Esophagus squamous epithelium (tissue), 4 donors: ENCODE measurements at regions not wholly inside any gene's neighbourhood (a gene's known extent, or its start where the extent isn't known, plus 50 kb on each side); places are given as distances from the start of the nearest gene placed in this dataset.

Experiments used
- POLR2A ChIP-seq, 4 donors: fragments of 450-650 bp; IDR thresholded peaks; one replicate each; pipeline ENCODE4 v1.6.1; 2017; ENCODE audit warnings: antibody characterized with exemption in 4 of 4, mild to moderate bottlenecking in 4 of 4, moderate library complexity in 3 of 4
- TF ChIP-seq, protein P1 (sequence below), 6 experiments: fragments of 450-650 bp in 4 of 6; fragments of 200-600 bp in 2 of 6; sonication (generic) in 2 of 6; IDR thresholded peaks; one replicate each; pipeline ENCODE4 v1.5.1; 2016 to 2019; ENCODE audit warnings: antibody characterized with exemption in 6 of 6, mild to moderate bottlenecking in 4 of 6, moderate library complexity in 4 of 6

DNA sequence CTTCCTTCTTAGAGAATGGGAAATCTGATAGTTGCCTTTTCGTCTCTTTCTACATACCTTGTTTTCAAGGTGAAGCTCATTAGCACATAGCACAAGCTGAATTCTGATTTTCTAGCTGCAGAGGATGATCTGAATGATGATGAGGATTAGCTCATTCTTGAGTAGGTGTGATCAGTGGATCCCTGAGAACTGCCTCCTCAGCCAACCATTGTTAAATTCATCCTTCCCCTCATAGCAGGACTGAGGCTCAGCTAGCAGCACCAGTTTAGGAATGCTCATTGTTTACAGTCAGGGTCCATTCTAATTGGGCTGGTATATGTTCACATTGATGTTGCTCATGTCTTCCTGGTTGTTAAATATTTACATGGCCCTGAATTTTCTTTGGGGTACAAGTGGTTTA lies 299.9 kb upstream of the MME start:
- TF ChIP-seq, protein P1, sequence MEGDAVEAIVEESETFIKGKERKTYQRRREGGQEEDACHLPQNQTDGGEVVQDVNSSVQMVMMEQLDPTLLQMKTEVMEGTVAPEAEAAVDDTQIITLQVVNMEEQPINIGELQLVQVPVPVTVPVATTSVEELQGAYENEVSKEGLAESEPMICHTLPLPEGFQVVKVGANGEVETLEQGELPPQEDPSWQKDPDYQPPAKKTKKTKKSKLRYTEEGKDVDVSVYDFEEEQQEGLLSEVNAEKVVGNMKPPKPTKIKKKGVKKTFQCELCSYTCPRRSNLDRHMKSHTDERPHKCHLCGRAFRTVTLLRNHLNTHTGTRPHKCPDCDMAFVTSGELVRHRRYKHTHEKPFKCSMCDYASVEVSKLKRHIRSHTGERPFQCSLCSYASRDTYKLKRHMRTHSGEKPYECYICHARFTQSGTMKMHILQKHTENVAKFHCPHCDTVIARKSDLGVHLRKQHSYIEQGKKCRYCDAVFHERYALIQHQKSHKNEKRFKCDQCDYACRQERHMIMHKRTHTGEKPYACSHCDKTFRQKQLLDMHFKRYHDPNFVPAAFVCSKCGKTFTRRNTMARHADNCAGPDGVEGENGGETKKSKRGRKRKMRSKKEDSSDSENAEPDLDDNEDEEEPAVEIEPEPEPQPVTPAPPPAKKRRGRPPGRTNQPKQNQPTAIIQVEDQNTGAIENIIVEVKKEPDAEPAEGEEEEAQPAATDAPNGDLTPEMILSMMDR (IDR thresholded peaks at IDR 0.05), result no peak
- no peak for TF ChIP-seq POLR2A (IDR thresholded peaks at IDR 0.05)
